HG02852 (cell line): ENCODE measurements at regions not wholly inside any gene's neighbourhood (a gene's known extent, or its start where the extent isn't known, plus 50 kb on each side); places are given as distances from the start of the nearest gene placed in this dataset.
A peak's percentile ranks its signal among the peaks of the same experiment; 100 is the strongest.
"Not testable (repeated sequence)": the region's sequence is repeated elsewhere in the genome, so short reads cannot be mapped to it uniquely, and the experiment has no call there.

ENCODE experiments used
- ATAC-seq: cut with Tn5 transposase; IDR thresholded peaks from one replicate; pipeline ENCODE4 v1.9.1; 2021; ENCODE audit warnings: mild to moderate bottlenecking, moderate library complexity; ENCODE audit not compliant: unreplicated experiment

DNA sequence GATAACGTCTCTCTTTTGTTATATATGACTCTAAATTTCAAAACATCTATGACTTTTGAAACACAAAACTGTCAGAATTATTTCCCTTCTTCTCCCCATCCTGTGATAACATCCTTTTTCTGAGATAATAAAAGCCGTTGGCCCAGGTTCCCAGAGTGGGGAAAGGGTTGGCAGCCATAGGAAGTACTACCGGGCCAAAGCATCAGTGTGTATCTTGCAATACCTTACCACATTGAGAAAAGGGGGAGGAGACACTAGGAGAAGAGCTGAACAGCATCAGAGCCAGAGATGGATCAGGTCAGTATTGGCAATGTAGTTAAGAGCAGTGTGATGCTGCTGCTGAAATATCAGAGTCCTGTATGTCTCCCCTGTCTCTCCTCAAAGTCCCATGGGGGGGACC, 210.0 kb upstream of the PROK2 start:
- no peak for ATAC-seq

DNA sequence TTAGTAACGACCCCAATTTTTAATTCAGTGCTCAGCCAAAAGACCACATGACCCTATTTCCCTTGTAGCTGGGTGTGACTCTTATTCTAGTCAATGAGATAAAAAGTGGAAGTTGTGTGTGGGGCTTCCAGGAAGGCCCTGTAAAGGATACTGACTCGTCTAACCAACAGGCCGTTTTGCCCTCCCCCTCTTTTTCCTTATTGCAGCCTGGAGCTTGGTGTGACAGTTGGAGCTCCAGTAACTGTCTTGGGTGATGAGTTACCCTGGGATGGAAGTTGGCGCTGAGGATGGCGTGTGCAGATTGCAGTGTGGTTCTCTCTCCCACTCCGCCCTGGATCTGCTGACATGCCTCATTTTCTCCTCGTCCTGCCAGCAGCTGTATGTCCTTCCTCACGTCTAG, 209.3 kb upstream of the PROK2 start:
- no peak for ATAC-seq

DNA sequence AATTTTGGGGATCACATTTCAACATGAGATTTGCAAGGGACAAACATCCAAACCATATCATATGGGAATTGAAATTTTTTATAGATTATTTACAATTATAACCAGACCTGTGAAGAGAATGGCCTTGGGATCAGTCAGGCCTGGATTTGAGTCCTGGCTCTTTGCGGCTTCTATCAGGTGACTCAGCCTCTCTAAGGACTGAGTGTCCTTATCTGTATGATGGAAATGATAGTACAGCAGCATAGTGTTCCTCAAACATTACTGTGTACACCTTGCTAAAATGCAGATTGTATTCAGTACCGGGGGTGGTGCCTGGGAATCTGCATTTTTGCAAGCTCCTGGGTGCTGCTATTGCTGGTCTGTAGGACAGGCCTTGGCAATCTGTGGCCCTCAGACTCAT, 206.7 kb upstream of the PROK2 start:
- ATAC-seq = no peak

DNA sequence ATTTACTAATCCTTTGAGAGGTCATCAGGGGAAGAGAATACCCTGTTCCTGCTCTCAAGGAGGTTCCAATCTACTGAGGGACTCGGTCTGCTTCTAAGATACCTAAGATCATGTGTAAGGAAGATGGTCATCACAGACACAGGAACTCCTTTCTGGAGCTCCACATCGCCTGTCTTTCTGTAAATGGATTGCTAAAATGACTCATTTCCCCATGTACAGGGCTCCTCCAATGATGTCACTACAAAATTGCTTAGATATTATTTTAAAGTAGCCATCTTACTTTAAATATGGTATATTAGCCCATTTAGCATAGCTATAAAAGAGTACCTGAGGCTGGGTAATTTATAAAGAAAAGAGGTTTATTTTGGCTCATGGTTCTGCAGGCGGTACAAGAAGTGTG, 206.1 kb upstream of the PROK2 start:
- ATAC-seq = no peak

DNA sequence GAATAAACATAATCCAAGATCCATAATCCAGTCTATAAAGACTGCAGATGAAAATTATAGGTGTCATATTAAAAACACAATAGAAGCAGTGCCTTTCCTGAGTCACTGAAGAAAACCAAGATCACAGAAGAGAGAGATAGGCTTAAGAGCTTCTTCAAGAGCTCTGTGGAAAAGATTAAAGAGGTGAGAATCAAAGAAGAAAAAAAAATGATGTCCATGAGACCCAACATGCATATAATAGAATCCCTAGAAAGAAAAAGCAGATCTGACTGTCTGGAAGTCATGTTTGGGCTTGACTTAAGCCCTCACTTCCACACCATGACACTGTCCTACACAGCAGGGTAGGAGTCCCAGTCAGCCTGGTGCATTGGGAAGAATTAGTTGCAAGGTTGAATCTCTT, 205.6 kb upstream of the PROK2 start:
- no peak for ATAC-seq

DNA sequence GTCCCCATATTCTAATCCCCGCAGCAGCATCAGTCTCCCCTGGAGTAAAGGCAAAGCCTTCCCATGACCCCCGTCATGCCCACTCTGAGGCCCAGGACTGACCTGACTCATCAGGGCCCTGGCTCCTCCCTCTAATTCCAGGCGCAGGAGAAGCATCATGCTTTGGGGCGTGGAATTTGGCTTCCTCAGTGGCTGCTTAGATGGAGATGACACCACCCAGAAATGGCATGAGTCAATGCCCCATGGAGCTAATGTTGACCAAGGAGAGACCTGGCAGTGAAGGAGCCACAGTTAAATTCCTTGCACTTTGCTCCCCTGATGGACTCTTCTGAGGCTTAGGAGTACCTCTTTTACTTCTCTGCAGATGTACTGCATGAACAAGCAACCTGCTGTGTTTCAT, 204.2 kb upstream of the PROK2 start:
- no peak for ATAC-seq

DNA sequence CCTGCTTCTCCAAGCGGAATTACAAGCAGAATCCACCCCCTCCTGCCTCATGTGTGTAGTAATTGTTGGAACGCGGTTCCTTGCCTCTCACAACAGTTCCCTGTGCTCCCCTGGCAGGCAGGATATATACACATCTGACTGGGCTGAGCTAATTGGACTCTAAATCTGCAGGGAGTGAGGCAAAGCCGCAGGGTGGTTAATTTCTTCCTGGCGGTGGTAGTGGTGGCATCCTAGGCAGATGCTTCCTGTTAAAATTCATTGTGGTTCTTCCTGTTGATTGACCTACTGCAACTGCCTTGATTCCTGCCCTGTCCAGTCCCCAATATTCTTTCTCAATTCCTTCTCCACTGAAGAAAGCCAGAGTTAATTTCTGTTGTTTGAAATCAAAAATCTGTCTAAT, 202.9 kb upstream of the PROK2 start:
- no peak for ATAC-seq

DNA sequence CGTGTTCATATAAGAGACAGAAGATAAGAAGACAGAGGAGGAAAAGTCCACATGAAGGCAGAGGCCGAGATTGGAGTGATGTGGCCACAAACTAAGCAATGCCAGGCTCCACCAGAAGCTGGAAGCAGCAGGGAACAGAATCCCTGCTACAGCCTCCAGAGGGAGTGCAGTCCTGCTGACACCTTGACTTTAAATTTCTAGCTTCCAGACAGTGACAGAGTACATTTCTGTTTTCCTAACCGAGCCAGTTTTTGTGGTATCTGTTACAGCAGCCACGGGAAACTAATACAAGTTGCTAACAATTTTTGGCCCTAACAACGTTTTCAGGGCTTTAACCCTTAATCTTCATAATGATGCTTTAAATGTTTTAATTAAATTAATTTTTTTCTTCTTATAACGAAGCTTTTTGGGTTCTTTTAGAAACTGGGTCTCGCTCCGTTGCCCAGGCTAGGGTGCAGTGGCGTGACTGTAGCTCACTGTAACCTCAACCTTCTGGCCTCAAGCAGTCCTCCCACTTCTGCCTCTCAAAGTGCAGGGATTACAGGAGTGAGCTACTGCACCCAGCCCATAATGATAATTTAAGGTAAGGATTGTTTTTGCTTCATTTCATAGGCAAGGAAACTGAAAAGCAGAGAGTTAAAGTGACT, 202.3 kb upstream of the PROK2 start:
- ATAC-seq = no peak

DNA sequence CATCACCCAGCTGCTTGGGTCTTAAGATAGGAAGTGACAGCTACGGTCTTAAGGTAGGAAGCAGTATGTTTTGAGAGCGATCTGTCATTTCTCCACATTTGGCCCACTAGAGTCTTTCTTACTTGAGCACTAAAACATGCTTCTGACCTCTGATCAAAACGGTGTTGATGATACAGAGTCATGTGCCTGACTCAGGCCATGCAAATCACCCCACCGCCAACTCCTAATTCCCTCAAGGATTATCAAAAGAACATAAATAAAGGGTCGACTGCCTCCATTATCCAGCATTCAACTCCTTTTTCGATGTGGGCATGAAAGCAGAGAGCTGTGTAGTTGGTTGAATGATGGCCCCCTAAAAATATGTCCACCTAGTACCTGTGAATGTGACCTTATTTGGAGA, 201.7 kb upstream of the PROK2 start:
- ATAC-seq = no peak

DNA sequence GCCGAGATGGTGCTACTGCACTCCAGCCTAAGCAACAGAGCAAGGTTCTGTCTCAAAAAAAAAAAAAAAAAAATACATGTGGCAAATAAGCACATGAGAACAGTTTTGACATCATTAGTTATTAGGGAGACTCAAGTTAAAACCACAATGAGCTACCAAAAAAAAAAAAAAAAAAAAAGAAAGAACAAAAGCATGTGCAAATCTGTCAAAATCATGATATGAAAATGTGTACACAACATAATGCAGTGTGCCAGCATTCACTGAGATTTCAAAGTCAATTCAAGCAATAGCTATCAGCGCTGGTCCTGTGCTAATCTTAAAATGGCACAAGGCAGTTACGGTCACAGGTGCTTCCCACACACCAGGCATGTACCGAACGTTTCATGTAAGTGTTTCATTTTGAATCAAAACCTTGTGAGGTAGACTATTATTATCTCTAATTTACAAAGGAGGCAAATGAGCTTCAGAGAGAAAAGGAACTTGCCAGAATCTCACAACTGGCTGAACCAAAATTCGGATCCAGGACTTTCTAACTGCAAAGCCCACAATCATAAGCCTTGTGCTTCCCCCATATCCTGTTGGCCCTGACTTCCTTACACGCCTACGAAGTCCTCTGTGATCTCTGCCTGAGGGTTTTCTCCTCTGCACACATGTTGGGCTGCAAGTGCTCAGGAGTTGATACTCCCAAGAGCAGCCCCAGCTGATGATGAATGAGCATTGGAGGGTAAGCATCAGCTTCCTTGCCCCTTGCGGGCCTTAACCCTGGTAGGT, 200.1 kb upstream of the PROK2 start:
- peak; percentile 89 for ATAC-seq

DNA sequence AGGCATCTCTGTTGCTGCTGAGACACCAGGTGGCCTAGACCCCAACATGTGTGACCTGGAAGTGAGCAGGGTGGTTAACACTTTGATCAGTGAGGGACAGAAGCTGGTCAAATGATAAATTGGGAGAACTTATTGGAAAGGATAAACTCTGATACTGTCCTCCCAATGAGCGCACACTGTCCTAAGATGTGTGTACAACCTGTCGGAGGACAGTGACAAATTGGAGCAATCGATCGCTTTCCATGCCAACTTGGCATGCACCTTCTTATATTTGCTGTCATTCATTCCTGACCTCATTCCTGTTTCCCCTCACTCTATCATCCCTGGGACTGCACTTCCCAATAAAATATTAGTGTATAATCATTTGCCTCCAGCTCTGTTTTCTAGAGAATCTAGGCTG, 198.7 kb upstream of the PROK2 start:
- no peak for ATAC-seq

DNA sequence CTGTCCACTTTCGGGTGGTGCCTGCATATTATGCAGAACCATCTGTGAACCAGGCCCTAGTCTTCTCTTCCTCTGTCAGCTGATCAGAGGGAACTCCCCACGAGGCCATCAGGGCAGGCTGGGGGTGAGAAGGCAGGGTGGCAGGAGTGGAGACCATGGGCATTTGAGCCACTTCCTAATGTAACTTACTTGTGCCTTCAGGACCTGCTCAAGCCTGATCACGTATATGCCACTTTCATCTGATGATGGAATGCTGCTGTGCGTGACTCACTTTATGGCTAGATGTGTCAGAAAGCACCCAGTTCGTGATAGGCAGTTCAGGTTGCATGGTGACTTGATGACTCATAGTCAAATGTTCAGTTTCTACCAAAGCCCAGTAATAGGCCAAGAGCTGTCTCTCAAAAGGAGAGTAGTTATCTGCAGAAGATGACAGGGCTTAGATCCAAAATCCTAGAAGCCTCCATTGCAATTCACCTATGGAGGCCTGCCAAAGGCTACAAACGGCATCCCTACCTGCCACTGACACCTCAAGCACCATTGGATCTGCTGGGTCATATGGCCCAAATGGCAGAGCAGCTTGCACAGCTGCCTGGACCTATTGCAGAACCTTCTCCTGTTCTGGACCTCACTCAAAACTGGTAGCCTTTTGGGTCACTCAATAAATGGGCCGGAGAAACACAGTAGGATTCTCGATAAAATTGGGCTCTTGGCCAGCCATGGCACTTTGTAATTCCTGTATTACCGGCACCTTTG, 197.7 kb upstream of the PROK2 start:
- not testable (repeated sequence) for ATAC-seq

DNA sequence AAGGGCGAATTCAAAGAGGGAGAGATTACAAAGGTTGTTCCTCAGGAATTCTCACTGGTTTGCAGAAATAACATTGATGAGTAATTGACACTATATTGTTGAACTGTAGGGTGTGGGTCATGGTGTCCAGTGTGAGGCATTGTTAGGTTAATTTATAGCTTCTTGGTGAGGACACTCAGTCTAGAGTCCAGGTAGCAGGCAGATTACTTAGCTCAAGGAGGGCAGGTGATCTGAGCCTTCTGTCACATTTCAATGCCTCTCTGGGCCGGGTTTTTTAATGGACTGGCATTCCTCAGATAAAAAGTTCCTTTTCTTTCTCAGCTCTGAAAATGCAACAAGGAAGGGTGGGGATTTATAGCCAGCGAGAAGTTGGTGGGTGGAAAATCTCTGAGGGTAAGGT, 194.2 kb upstream of the PROK2 start:
- ATAC-seq = no peak

DNA sequence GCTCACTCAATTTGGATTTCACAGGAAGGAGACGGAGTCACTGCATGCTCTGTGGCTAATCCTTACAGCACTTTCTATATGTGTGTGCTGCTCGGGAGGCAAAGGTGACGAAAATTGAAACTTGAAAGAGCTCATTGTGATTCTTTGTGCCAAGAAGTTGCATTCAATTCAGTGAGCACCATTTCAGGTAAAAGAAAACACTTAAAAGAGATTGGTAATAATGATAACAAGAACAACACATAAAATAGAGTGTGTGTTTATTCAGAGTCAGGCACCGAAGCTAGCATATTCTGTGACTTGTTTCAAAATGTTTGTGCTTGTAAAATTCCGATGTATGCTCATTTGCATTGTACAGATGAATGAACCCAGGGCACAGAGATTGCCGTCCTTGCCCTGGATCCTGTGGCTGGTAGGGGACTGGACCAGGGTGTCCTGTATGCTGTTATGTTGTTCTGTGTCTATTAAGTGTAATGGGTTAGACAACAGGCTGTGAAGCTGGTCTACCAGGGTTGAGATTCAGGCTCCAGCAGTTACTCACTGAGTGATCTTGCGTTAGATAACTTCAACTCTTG, 193.3 kb upstream of the PROK2 start:
- ATAC-seq = peak; percentile 91

DNA sequence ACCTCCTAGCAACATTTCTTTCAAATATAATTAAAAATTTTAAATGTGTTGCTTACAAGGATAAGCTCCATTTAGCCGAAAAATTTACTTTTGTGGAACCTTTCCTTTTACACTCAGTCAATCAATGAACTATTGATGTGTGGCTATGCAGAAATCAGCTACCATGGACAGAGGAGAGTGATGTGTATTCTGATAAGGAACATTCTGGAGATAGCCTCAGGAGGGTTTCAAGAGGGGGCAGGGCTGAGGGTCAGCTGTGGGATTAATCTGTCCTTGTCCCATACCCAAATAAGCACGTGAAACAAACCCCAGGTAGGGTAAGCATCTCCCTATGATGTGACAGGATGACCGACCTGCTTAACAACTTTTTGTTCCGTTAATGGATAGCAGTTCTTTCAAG, 192.6 kb upstream of the PROK2 start:
- no peak for ATAC-seq

DNA sequence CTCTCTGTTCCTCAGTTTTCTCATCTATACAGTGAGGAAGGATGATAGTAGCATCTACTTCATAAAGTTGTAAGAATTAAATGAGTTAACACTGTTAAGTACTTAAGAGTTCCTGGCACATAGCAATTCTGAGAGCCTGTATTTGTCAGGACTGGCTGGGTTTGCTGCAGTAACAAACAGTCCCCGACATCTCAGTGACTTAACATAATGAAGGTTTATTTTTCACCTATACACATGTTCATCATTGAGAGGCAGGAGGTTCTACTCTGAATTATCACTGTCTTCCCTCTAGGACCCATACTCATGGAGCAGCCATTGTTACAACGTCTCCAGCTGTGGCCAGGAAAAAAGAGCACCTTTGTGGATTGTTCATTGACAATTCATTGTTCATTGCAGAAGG, 190.6 kb upstream of the PROK2 start:
- ATAC-seq = no peak

DNA sequence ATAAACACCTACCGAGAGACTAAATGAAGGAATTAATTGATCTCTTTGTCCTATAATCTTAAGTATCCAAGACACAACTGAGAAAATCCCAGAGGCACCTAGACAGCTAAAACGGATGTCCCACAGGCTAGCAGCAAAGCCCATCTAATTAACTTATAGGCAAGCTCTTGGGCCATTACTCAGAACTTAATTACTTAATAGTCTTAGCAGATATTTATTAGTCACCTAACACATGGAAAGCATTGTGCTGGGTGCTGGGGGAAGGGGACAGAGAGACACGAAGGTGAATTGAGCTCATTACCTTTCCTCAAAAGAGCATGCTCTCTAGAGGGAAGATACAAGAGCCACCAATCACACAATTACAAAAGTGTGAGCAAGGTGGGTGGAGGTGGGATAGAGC, 189.8 kb upstream of the PROK2 start:
- ATAC-seq = no peak

DNA sequence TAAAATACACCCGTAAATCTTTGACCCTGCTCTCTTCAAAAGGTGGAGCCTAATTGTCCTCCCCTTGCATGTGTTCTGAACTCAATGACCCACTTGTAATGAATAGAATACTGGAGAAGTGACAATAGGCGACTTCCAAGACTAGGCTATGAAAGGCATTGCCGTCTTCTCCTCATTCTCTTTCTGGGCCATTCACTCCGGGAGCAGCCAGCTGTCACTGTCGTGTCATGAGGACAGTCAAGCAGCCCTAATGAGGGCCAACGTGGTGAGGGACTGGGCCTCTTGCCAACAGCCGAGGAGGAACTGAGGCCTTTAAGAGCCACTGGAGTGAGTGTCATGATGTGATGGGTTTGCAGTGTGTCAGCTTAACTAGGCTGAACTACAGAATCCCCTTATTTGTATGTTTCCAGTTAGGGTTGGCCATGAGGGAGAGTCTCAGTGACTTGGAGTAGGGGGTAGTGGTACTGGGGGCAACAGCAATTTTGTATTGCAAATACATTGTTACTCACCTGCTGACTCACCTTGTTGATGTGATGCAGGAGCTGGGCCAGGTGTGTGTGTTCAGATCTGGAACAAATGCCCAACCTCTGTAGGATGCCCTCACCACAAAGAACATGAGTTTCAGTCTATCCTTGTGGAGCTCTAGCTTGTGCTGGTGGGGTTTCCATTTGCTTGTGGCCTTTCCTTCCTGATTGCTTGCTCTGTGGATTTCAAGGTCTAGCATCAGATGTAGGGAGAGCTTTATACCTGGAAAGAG, 188.5 kb upstream of the PROK2 start:
- no peak for ATAC-seq

DNA sequence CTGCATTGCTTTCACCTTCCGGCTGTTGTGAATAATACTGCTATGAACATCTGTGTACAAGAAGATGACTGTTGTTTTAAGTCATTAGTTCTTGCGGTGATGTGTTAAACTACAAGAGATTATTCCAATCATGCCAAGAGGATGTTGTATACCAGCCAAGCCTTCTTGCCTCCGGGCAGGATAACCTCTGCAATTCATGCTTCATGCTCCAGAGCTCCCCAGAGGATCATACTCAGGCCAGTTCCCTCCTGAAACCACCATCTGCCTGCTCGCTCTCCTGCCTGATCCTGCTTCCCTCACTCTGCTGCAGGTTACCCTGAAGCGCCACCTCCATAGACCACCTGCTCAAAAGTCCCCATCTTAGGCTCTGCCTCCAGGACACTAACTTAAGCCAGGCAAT, 187.1 kb upstream of the PROK2 start:
- ATAC-seq = no peak

DNA sequence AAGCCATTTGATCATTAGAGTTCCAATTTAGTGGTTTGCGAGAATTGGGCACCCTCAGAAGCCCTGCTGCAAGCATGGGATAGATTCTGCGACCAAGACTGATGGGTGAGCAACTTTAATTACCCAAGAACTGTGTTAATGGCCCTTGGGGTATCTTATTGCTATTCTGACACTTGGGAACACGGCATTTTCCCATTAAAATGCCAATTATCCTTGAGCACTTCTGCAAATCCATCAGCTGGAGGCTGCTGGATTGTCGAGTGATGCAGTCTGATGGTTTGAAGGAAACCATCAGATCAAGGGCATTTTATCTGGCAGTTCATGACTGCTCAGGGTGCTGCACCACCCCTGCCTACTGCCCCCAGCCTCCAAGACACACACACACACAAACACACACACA, 183.6 kb upstream of the PROK2 start:
- ATAC-seq = no peak

DNA sequence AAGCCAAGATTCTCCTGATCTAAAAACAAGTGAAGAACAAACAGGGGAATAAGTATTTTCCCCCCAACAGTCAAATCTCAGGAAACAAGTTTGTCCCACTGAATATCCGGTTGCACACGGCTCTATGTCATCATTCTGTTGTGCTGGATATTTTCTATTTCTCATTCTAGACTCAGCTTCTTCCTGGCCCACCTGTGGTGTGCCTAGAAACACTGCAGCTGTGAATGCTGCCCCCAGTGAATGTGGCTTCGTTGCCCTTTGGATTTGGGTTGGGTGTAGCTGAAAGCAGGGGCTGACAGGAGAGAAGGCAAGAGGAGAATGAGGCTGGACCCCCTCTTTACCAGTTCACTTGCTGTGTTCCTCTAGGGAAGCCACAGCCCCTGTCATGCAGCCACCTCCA, 181.2 kb upstream of the PROK2 start:
- no peak for ATAC-seq
